PC-9 (cell line): ENCODE measurements at regions not wholly inside any gene's neighbourhood (a gene's known extent, or its start where the extent isn't known, plus 50 kb on each side); places are given as distances from the start of the nearest gene placed in this dataset.

Experiments used
- BruUV-seq: library from RNA; stranded (reverse); fragments of 400-500 nt; replicated peaks from 2 replicates; lab custom pipeline; 2021; lab: Mats Ljungman, UMichigan
- CTCF ChIA-PET: fragments of 300-600 bp; sonication (Branson Sonifier 250); formaldehyde crosslinking; loops from one replicate; lab custom pipeline; 2022; ENCODE audit warnings: antibody characterized with exemption; lab: Charles Lee
- POLR2A ChIA-PET: fragments of 300-600 bp; sonication (Branson Sonifier 250); formaldehyde crosslinking; loops from one replicate; lab custom pipeline; 2022; ENCODE audit warnings: antibody characterized with exemption; ENCODE audit not compliant: unreplicated experiment; lab: Charles Lee
- DNase-seq, 2 experiments: peaks; one replicate each; pipeline versions ENCODE4 v3.0.0 to v3.0.0-alpha.2; 2015 to 2022; ENCODE audit warnings: mixed read lengths in 1 of 2
- H2AFZ ChIP-seq: fragments of 200-600 bp; sonication (generic); 2 replicates; pipeline ENCODE4 v1.8.1; 2017; ENCODE audit warnings: antibody characterized with exemption
- H3F3A ChIP-seq: fragments of 200-600 bp; sonication (generic); 2 replicates; pipeline ENCODE4 v1.8.1; 2017; ENCODE audit warnings: antibody characterized with exemption, mild to moderate bottlenecking, low read depth; ENCODE audit not compliant: insufficient read depth
- H3K27ac ChIP-seq: fragments of 200-600 bp; sonication (generic); 2 replicates; pipeline ENCODE4 v1.6.1; 2016; ENCODE audit warnings: mixed run types
- H3K27me3 ChIP-seq: fragments of 200-600 bp; sonication (generic); 2 replicates; pipeline ENCODE4 v1.6.1; 2016; ENCODE audit warnings: low read depth, mixed run types; ENCODE audit not compliant: insufficient read depth
- H3K36me3 ChIP-seq: fragments of 200-600 bp; sonication (generic); 2 replicates; pipeline ENCODE4 v1.6.1; 2016; ENCODE audit warnings: low read depth, mixed run types
- H3K4me1 ChIP-seq: fragments of 200-600 bp; sonication (generic); replicated peaks from 2 replicates; pipeline ENCODE4 v1.6.1; 2016; ENCODE audit warnings: mixed run types; ENCODE audit not compliant: insufficient read depth
- H3K4me2 ChIP-seq: fragments of 200-600 bp; sonication (generic); 2 replicates; pipeline ENCODE4 v1.6.1; 2017; ENCODE audit warnings: mixed run types
- H3K4me3 ChIP-seq: fragments of 200-600 bp; sonication (generic); 2 replicates; pipeline ENCODE4 v1.6.1; 2016; ENCODE audit warnings: mixed run types
- H3K79me2 ChIP-seq: fragments of 200-600 bp; sonication (generic); 2 replicates; pipeline ENCODE4 v1.6.1; 2017; ENCODE audit warnings: low read depth, mixed run types
- H3K9me2 ChIP-seq: fragments of 200-600 bp; sonication (generic); 2 replicates; pipeline ENCODE4 v1.8.1; 2017; ENCODE audit warnings: mild to moderate bottlenecking; ENCODE audit not compliant: insufficient read depth
- H3K9me3 ChIP-seq: fragments of 200-600 bp; sonication (generic); 2 replicates; pipeline ENCODE4 v1.8.1; 2016; ENCODE audit warnings: low read depth; ENCODE audit not compliant: insufficient read depth
- H4K20me1 ChIP-seq: fragments of 200-600 bp; sonication (generic); 2 replicates; pipeline ENCODE4 v1.8.1; 2017; ENCODE audit not compliant: insufficient read depth
- EZH2 ChIP-seq: fragments of 200-600 bp; sonication (generic); IDR thresholded peaks from 2 replicates; pipeline ENCODE4 v1.8.0; 2017; ENCODE audit warnings: antibody characterized with exemption, low read depth
- intact Hi-C: fragments of 100-400 bp; cut with micrococcal nuclease; formaldehyde crosslinking; loops from one replicate; pipeline ENCODE4 v1.10.0; 2022; ENCODE audit not compliant: unreplicated experiment
- TF ChIP-seq, protein P1 (sequence below): fragments of 200-600 bp; sonication (generic); conservative IDR thresholded peaks from 2 replicates; pipeline ENCODE4 v1.6.1; 2017; ENCODE audit warnings: mixed run types, antibody characterized with exemption, mild to moderate bottlenecking, moderate library complexity

DNA sequence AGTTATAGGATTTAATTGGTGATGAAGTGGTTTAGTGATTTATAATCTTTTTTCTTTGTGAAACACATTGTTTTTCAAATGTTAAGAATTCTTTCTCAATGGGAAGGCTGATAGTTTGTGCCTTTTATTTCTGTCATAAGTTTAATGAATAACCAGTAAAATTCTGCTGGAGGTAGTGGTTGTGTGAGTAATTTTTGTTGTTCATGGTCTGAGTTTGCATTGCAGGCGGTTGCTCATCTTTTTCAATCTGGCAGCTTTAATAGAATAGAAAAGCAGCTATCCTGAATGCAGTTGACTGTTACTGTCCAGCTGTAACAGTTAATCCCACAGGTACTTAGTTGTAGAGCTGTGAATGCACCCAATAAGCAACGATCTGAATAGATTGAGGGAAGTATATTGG, 215.6 kb upstream of the AFF2 start:
- POLR2A ChIA-PET = no interaction called here
- Histone ChIP-seq H3K27ac (no peak overlapping the region), H3F3A (no peaks in the 10 kb centered on the region), H3K27me3 (no peaks in the 10 kb centered on the region), H3K9me3 (no peaks in the 10 kb centered on the region), H3K36me3 (no peaks in the 10 kb centered on the region), H3K4me2 (no peak overlapping the region), H3K4me1 (no peaks in the 10 kb centered on the region), H3K79me2 (no peaks in the 10 kb centered on the region), H2AFZ (no peak overlapping the region), H3K9me2 (no peaks in the 10 kb centered on the region), H3K4me3 (no peak overlapping the region), H4K20me1 (no peaks in the 10 kb centered on the region)
- BruUV-seq = no TSS peak
- CTCF ChIA-PET = no interaction called here
- TF ChIP-seq, protein P1, sequence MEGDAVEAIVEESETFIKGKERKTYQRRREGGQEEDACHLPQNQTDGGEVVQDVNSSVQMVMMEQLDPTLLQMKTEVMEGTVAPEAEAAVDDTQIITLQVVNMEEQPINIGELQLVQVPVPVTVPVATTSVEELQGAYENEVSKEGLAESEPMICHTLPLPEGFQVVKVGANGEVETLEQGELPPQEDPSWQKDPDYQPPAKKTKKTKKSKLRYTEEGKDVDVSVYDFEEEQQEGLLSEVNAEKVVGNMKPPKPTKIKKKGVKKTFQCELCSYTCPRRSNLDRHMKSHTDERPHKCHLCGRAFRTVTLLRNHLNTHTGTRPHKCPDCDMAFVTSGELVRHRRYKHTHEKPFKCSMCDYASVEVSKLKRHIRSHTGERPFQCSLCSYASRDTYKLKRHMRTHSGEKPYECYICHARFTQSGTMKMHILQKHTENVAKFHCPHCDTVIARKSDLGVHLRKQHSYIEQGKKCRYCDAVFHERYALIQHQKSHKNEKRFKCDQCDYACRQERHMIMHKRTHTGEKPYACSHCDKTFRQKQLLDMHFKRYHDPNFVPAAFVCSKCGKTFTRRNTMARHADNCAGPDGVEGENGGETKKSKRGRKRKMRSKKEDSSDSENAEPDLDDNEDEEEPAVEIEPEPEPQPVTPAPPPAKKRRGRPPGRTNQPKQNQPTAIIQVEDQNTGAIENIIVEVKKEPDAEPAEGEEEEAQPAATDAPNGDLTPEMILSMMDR = no peak
- no peak for TF ChIP-seq EZH2
- no peak for DNase-seq
- intact Hi-C loops = no loop called here

DNA sequence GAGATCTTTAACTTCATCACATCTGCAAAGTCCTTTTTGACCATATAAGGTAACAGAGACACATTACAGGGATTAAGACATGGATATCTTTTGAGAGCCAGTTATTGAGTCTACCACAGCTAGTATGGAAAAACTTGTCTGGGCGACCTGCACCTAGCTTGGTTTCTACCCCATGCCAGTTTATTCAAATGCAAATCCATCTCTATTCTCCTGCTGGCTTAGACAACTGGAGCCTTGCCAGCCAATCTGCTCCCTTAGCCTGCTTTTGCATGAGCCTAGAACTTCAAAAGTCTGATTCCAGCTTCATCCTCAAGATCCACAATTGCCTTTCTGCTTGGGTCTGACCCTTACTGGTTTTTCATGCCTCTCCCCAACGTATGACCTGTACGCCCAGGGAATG, 212.0 kb upstream of the AFF2 start:
- no peaks in the 10 kb centered on the region for H3F3A ChIP-seq
- H3K9me3 ChIP-seq = no peaks in the 10 kb centered on the region
- H3K79me2 ChIP-seq = no peaks in the 10 kb centered on the region
- BruUV-seq = no TSS peak
- CTCF ChIA-PET = no interaction called here
- H3K4me3 ChIP-seq = no peak overlapping the region
- H3K4me2 ChIP-seq = no peak overlapping the region
- no peaks in the 10 kb centered on the region for H3K4me1 ChIP-seq
- no peaks in the 10 kb centered on the region for H3K36me3 ChIP-seq
- H3K27me3 ChIP-seq = no peaks in the 10 kb centered on the region
- TF ChIP-seq, protein P1 = no peak
- TF ChIP-seq EZH2 = no peak
- no peaks in the 10 kb centered on the region; the same call in 1 of the 2 replicates for H3K9me2 ChIP-seq
- no peak overlapping the region for H2AFZ ChIP-seq
- DNase-seq = no peak
- POLR2A ChIA-PET = no interaction called here
- no peak overlapping the region for H3K27ac ChIP-seq
- intact Hi-C loops = no loop called here
- H4K20me1 ChIP-seq = no peaks in the 10 kb centered on the region

DNA sequence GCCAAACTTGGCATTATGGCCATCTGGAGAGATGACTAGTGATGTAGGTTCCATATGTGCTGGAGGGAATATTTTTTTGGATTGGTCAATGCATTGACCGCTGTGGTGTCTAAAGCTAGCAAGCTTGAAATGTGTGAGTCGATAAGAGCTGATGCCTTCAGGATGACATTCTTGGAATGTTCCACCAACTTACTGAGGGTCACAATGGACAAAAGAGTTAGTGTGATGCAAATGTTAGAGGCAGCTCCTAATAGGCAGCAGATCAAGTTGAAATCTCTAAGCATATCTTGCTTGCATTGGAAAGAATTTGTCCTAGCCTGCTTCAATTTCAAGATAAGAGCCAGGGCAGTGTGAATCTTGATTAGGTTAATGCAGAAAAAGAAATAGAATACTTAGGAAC, 210.4 kb upstream of the AFF2 start:
- no peaks in the 10 kb centered on the region for H3F3A ChIP-seq
- no peaks in the 10 kb centered on the region for H4K20me1 ChIP-seq
- intact Hi-C loops = no loop called here
- H3K9me2 ChIP-seq = no peaks in the 10 kb centered on the region; the same call in 1 of the 2 replicates
- ChIA-PET POLR2A (no interaction called here), CTCF (no interaction called here)
- no peaks in the 10 kb centered on the region for H3K9me3 ChIP-seq
- no peak overlapping the region for H2AFZ ChIP-seq
- no TSS peak for BruUV-seq
- H3K27me3 ChIP-seq = no peaks in the 10 kb centered on the region
- no peak for TF ChIP-seq EZH2
- no peaks in the 10 kb centered on the region for H3K79me2 ChIP-seq
- H3K4me1 ChIP-seq = no peaks in the 10 kb centered on the region
- no peak for DNase-seq
- no peaks in the 10 kb centered on the region for H3K36me3 ChIP-seq
- no peak overlapping the region for H3K27ac ChIP-seq
- H3K4me3 ChIP-seq = no peak overlapping the region
- no peak overlapping the region for H3K4me2 ChIP-seq

DNA sequence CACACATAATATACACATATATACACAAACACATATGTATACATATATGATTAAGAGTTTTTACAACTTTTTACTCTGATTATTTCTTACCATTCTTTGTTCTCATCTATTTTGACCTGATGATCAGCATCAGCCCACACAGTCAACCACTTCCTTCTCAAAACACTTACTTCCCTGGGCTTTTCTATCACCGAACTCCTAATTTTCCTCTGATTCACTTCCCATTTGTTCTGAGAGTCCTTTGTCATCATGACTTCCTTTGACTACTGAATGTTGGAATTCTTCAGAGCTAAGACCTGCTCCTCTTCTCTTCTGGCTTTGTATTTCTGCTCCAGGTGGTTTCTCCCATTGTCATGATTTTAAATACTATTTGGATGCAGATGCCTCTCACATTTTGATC, 209.5 kb upstream of the AFF2 start:
- Histone ChIP-seq H3K4me1 (no peaks in the 10 kb centered on the region), H3K9me3 (no peaks in the 10 kb centered on the region), H3K27ac (no peak overlapping the region), H4K20me1 (no peaks in the 10 kb centered on the region), H3K4me3 (no peak overlapping the region), H3K79me2 (no peaks in the 10 kb centered on the region), H3K9me2 (no peaks in the 10 kb centered on the region; the same call in 1 of the 2 replicates), H2AFZ (no peak overlapping the region), H3K36me3 (no peaks in the 10 kb centered on the region), H3F3A (no peaks in the 10 kb centered on the region), H3K27me3 (no peaks in the 10 kb centered on the region), H3K4me2 (no peak overlapping the region)
- TF ChIP-seq, protein P1 = no peak
- TF ChIP-seq EZH2 = no peak
- ChIA-PET CTCF (no interaction called here), POLR2A (no interaction called here)
- intact Hi-C loops = no loop called here
- no peak for DNase-seq
- BruUV-seq = no TSS peak
